Loucy (cell line): ENCODE measurements at regions not wholly inside any gene's neighbourhood (a gene's known extent, or its start where the extent isn't known, plus 50 kb on each side); places are given as distances from the start of the nearest gene placed in this dataset.
"Not testable (repeated sequence)": the region's sequence is repeated elsewhere in the genome, so short reads cannot be mapped to it uniquely, and the experiment has no call there.

Experiments
- H2AFZ ChIP-seq: fragments of 200-600 bp; sonication (generic); 2 replicates; pipeline ENCODE4 v1.6.0; 2016; ENCODE audit warnings: antibody characterized with exemption, mild to moderate bottlenecking, low read length, moderate library complexity
- H3F3A ChIP-seq: fragments of 200-600 bp; 2 replicates; pipeline ENCODE4 v1.6.0; 2016; ENCODE audit warnings: antibody characterized with exemption, low read depth, mild to moderate bottlenecking
- H3K27me3 ChIP-seq: fragments of 200-600 bp; sonication (generic); 2 replicates; pipeline ENCODE4 v1.6.1; 2014; ENCODE audit warnings: low read length, mild to moderate bottlenecking; ENCODE audit not compliant: insufficient read depth, poor library complexity, severe bottlenecking
- H3K36me3 ChIP-seq: fragments of 200-600 bp; sonication (generic); 2 replicates; pipeline ENCODE4 v1.6.1; 2016; ENCODE audit warnings: low read length; ENCODE audit not compliant: insufficient read depth
- H3K4me1 ChIP-seq: fragments of 200-600 bp; sonication (generic); 2 replicates; pipeline ENCODE4 v1.5.1; 2014; ENCODE audit warnings: low read length, mild to moderate bottlenecking; ENCODE audit not compliant: insufficient read depth, poor library complexity, severe bottlenecking
- H3K4me2 ChIP-seq: fragments of 200-600 bp; sonication (generic); 2 replicates; pipeline ENCODE4 v1.6.0; 2014; ENCODE audit warnings: antibody characterized with exemption, low read length, low read depth, mild to moderate bottlenecking; ENCODE audit not compliant: poor library complexity, severe bottlenecking
- H3K4me3 ChIP-seq: fragments of 200-600 bp; sonication (generic); 2 replicates; pipeline ENCODE4 v1.5.1; 2014; ENCODE audit warnings: low read length, mild to moderate bottlenecking, mixed read lengths; ENCODE audit not compliant: poor library complexity, severe bottlenecking
- H3K79me2 ChIP-seq: fragments of 200-600 bp; sonication (generic); 2 replicates; pipeline ENCODE4 v1.6.1; 2014; ENCODE audit warnings: low read length; ENCODE audit not compliant: insufficient read depth
- H3K9ac ChIP-seq: fragments of 200-600 bp; sonication (generic); 2 replicates; pipeline ENCODE4 v1.6.0; 2014; ENCODE audit warnings: mild to moderate bottlenecking, low read depth, low read length, moderate library complexity; ENCODE audit not compliant: poor library complexity, severe bottlenecking
- H3K9me2 ChIP-seq: fragments of 200-600 bp; sonication (generic); replicated peaks from 2 replicates; pipeline ENCODE4 v1.6.1; 2016; ENCODE audit warnings: low read depth, low read length, mixed read lengths
- H3K9me3 ChIP-seq: fragments of 200-600 bp; sonication (generic); 2 replicates; pipeline ENCODE4 v1.6.1; 2014; ENCODE audit warnings: mild to moderate bottlenecking, antibody characterized with exemption, low read length, low read depth; ENCODE audit not compliant: insufficient read depth
- H4K20me1 ChIP-seq: fragments of 200-600 bp; sonication (generic); 2 replicates; pipeline ENCODE4 v1.6.0; 2014; ENCODE audit warnings: antibody characterized with exemption, low read length, mild to moderate bottlenecking; ENCODE audit not compliant: insufficient read depth, poor library complexity, severe bottlenecking
- EZH2phosphoT487 ChIP-seq: fragments of 200-600 bp; IDR thresholded peaks from 2 replicates; pipeline ENCODE4 v1.6.1; 2018; ENCODE audit warnings: antibody characterized with exemption, mild to moderate bottlenecking, moderate library complexity, borderline replicate concordance
- TF ChIP-seq, protein P1 (sequence below): fragments of 200-600 bp; sonication (generic); conservative IDR thresholded peaks from 2 replicates; pipeline ENCODE4 v1.5.1; 2014; ENCODE audit warnings: mild to moderate bottlenecking, antibody characterized with exemption, low read length

DNA sequence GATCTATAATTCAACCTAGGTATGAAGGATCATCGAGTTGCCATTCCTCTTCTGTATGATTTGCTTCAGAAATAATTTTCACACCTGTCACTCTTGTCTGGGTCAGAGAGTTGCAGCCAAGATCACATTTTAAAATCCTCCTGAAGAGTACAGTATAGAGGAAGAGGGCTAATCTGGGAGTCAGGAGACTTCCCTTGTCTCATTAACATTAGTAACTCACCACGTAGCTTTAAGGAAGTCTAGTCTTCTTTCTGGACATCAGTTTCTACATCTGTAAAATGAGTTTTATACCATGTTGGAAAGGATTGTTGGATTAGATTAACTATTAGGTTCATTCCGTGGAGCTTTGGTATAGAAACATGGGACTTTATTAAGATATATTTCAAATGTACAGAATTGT lies 109.4 kb downstream of the TDRD15 start:
- H3K9me2 ChIP-seq: no peaks in the 10 kb centered on the region
- no peak overlapping the region for H3K4me2 ChIP-seq
- H2AFZ ChIP-seq: no peak overlapping the region

GRCh38 chr2:21234001-21234400 lies 110.2 kb downstream of the TDRD15 start:
- H4K20me1 ChIP-seq: no peaks in the 10 kb centered on the region
- no peaks in the 10 kb centered on the region for H3K9me2 ChIP-seq
- no peaks in the 10 kb centered on the region for H3K79me2 ChIP-seq
- no peak overlapping the region for H3K4me2 ChIP-seq
- H2AFZ ChIP-seq: no peak overlapping the region
- H3K4me1 ChIP-seq: no peaks in the 10 kb centered on the region
- H3K36me3 ChIP-seq: no peaks in the 10 kb centered on the region
- no peaks in the 10 kb centered on the region for H3F3A ChIP-seq
- no peaks in the 10 kb centered on the region for H3K9me3 ChIP-seq
- TF ChIP-seq EZH2phosphoT487: no peak
- TF ChIP-seq, protein P1, sequence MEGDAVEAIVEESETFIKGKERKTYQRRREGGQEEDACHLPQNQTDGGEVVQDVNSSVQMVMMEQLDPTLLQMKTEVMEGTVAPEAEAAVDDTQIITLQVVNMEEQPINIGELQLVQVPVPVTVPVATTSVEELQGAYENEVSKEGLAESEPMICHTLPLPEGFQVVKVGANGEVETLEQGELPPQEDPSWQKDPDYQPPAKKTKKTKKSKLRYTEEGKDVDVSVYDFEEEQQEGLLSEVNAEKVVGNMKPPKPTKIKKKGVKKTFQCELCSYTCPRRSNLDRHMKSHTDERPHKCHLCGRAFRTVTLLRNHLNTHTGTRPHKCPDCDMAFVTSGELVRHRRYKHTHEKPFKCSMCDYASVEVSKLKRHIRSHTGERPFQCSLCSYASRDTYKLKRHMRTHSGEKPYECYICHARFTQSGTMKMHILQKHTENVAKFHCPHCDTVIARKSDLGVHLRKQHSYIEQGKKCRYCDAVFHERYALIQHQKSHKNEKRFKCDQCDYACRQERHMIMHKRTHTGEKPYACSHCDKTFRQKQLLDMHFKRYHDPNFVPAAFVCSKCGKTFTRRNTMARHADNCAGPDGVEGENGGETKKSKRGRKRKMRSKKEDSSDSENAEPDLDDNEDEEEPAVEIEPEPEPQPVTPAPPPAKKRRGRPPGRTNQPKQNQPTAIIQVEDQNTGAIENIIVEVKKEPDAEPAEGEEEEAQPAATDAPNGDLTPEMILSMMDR: no peak
- no peak overlapping the region for H3K4me3 ChIP-seq
- no peak overlapping the region for H3K9ac ChIP-seq
- no peaks in the 10 kb centered on the region for H3K27me3 ChIP-seq

More for the DNA sequence above, 109.4 kb downstream of the TDRD15 start:
- no peaks in the 10 kb centered on the region for H3K4me1 ChIP-seq
- no peaks in the 10 kb centered on the region for H3K79me2 ChIP-seq
- no peak overlapping the region for H3K9ac ChIP-seq
- H3F3A ChIP-seq: no peaks in the 10 kb centered on the region
- H3K36me3 ChIP-seq: no peaks in the 10 kb centered on the region
- no peak for TF ChIP-seq EZH2phosphoT487
- TF ChIP-seq, protein P1: no peak
- H3K27me3 ChIP-seq: no peaks in the 10 kb centered on the region
- no peaks in the 10 kb centered on the region for H4K20me1 ChIP-seq
- no peaks in the 10 kb centered on the region for H3K9me3 ChIP-seq
- H3K4me3 ChIP-seq: no peak overlapping the region

- Histone ChIP-seq H3K27me3 (no peaks in the 10 kb centered on the region), H2AFZ (no peak overlapping the region), H3K9ac (no peak overlapping the region), H3K4me3 (no peak overlapping the region), H3K9me3 (no peaks in the 10 kb centered on the region), H3K4me2 (no peak overlapping the region), H3K36me3 (no peaks in the 10 kb centered on the region), H3K4me1 (no peaks in the 10 kb centered on the region), H3F3A (no peaks in the 10 kb centered on the region), H3K79me2 (no peaks in the 10 kb centered on the region), H4K20me1 (no peaks in the 10 kb centered on the region), H3K9me2 (no peaks in the 10 kb centered on the region)
- TF ChIP-seq, protein P1: no peak
- no peak for TF ChIP-seq EZH2phosphoT487
These were observed 110.8 kb downstream of the TDRD15 start for GRCh38 chr2:21234464-21235120.

- H3K4me1 ChIP-seq, H3K36me3 ChIP-seq, H2AFZ ChIP-seq, H3K27me3 ChIP-seq, H3K4me3 ChIP-seq, H3K79me2 ChIP-seq, H3K9me3 ChIP-seq, H3K9me2 ChIP-seq, H3K9ac ChIP-seq, H3F3A ChIP-seq, H3K4me2 ChIP-seq, H4K20me1 ChIP-seq: not testable (repeated sequence)
These were observed 116.0 kb downstream of the TDRD15 start for GRCh38 chr2:21239749-21240148.
